Trophoblast cell (in vitro differentiated cells and primary cell): ENCODE measurements at regions not wholly inside any gene's neighbourhood (a gene's known extent, or its start where the extent isn't known, plus 50 kb on each side); places are given as distances from the start of the nearest gene placed in this dataset.

ENCODE experiments used
- DNase-seq, 2 donors: peaks; one replicate each; pipeline ENCODE4 v3.0.0-alpha.2; 2016
- H2AFZ ChIP-seq: 2 replicates; pipeline ENCODE4 v1.6.1; 2013; ENCODE audit warnings: low read length, moderate library complexity, mild to moderate bottlenecking; ENCODE audit not compliant: insufficient read depth, poor library complexity
- H2AK5ac ChIP-seq: 2 replicates; pipeline ENCODE4 v1.6.1; 2013; ENCODE audit warnings: mild to moderate bottlenecking, low read length
- H2BK120ac ChIP-seq: 2 replicates; pipeline ENCODE4 v1.6.1; 2013; ENCODE audit warnings: low read length, mild to moderate bottlenecking, moderate library complexity; ENCODE audit not compliant: insufficient read depth, poor library complexity
- H2BK12ac ChIP-seq: 2 replicates; pipeline ENCODE4 v1.6.1; 2013; ENCODE audit warnings: mild to moderate bottlenecking, low read length, moderate library complexity
- H2BK5ac ChIP-seq: 2 replicates; pipeline ENCODE4 v1.6.1; 2013; ENCODE audit warnings: low read length, low read depth, moderate library complexity, mild to moderate bottlenecking; ENCODE audit not compliant: poor library complexity
- H3K14ac ChIP-seq: 2 replicates; pipeline ENCODE4 v1.6.1; 2013; ENCODE audit warnings: mild to moderate bottlenecking, low read length
- H3K18ac ChIP-seq: 2 replicates; pipeline ENCODE4 v1.6.1; 2013; ENCODE audit warnings: mild to moderate bottlenecking, low read length
- H3K23ac ChIP-seq: 2 replicates; pipeline ENCODE4 v1.6.1; 2013; ENCODE audit warnings: low read length
- H3K27ac ChIP-seq: 2 replicates; pipeline ENCODE4 v1.5.1; 2013; ENCODE audit warnings: low read depth, mild to moderate bottlenecking, inconsistent platforms, low read length, moderate library complexity
- H3K27me3 ChIP-seq: 2 replicates; pipeline ENCODE4 v1.6.1; 2013; ENCODE audit warnings: inconsistent platforms, mild to moderate bottlenecking, low read length, moderate library complexity; ENCODE audit not compliant: insufficient read depth
- H3K36me3 ChIP-seq, 2 experiments: 1 replicate in 1 of 2; 2 replicates in 1 of 2; pipeline ENCODE4 v1.6.1; 2013; ENCODE audit warnings: low read length in 2 of 2, mild to moderate bottlenecking in 2 of 2, moderate library complexity in 1 of 2; ENCODE audit not compliant: insufficient read depth in 2 of 2, control insufficient read depth in 1 of 2
- H3K4ac ChIP-seq: 2 replicates; pipeline ENCODE4 v1.6.1; 2013; ENCODE audit warnings: low read depth, mild to moderate bottlenecking, low read length, moderate library complexity
- H3K4me1 ChIP-seq, 2 experiments: 1 replicate in 1 of 2; 2 replicates in 1 of 2; pipeline ENCODE4 v1.6.1; 2013; ENCODE audit warnings: low read length in 2 of 2, mild to moderate bottlenecking in 2 of 2, moderate library complexity in 1 of 2; ENCODE audit not compliant: insufficient read depth in 2 of 2, control insufficient read depth in 1 of 2
- H3K4me2 ChIP-seq: 2 replicates; pipeline ENCODE4 v1.6.1; 2013; ENCODE audit warnings: inconsistent platforms, mild to moderate bottlenecking, low read length, moderate library complexity
- H3K4me3 ChIP-seq: 2 replicates; pipeline ENCODE4 v1.5.1; 2013; ENCODE audit warnings: mild to moderate bottlenecking, low read depth, low read length, inconsistent platforms
- H3K79me1 ChIP-seq: one replicate; pipeline ENCODE4 v1.6.1; 2013; ENCODE audit warnings: low read length
- H3K79me2 ChIP-seq: 2 replicates; pipeline ENCODE4 v1.6.1; 2013; ENCODE audit warnings: low read length, mild to moderate bottlenecking; ENCODE audit not compliant: control insufficient read depth, insufficient read depth, poor library complexity
- H3K9ac ChIP-seq: 2 replicates; pipeline ENCODE4 v1.6.1; 2013; ENCODE audit warnings: mild to moderate bottlenecking, low read length
- H3K9me3 ChIP-seq: 2 replicates; pipeline ENCODE4 v1.6.1; 2013; ENCODE audit warnings: low read depth, mild to moderate bottlenecking, control low read depth, inconsistent platforms, low read length; ENCODE audit not compliant: insufficient read depth
- H4K12ac ChIP-seq: 2 replicates; pipeline ENCODE4 v1.6.1; 2013; ENCODE audit warnings: low read depth, mild to moderate bottlenecking, low read length, moderate library complexity
- H4K8ac ChIP-seq: 2 replicates; pipeline ENCODE4 v1.6.1; 2013; ENCODE audit warnings: low read depth, mild to moderate bottlenecking, low read length, moderate library complexity
- H4K91ac ChIP-seq: one replicate; pipeline ENCODE4 v1.6.1; 2013; ENCODE audit warnings: low read depth, mild to moderate bottlenecking, low read length, moderate library complexity
- WGBS: extraction: QIAGEN DNeasy Blood & Tissue Kit; methylation state at CpG from one replicate; pipeline ENCODE4 v1.1.7; 2013; ENCODE audit warnings: missing lambda C conversion rate; ENCODE audit not compliant: insufficient read length, insufficient coverage; ENCODE audit errors: extremely low coverage; 5-methylcytosine and 5-hydroxymethylcytosine counted together

DNA sequence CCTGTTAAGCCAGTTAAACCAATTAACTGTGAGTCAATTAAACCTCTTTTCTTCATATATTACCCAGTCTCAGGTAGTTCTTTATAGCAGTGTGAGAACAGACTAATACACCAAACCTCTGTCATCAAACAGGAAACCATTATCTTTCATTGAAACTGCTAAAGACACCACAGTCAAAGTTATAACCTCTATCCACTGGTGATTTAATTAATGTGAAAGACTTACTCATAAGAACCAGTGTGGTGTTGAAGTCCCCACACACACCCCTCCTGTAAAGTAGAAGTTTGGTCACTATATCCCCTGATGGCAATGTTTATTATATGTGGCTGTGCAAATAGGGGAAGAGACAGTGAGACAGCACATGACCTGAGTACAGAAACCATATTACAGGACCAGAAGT is 228.1 kb downstream of the NEBL start:
- Histone ChIP-seq H3K36me3 (no peaks in the 10 kb centered on the region), H3K23ac (no peak overlapping the region), H4K8ac (no peak overlapping the region), H3K18ac (no peak overlapping the region), H3K9me3 (peaks cover 1% of the 10 kb centered on the region), H3K27me3 (no peaks in the 10 kb centered on the region), H3K4ac (no peak overlapping the region), H2BK120ac (no peak overlapping the region), H2BK5ac (no peak overlapping the region), H3K14ac (no peak overlapping the region), H3K4me1 (peaks cover 0 to 3% of the 10 kb centered on the region in 2 experiments), H3K4me3 (no peak overlapping the region), H2BK12ac (no peak overlapping the region), H3K79me1 (peaks cover 2% of the 10 kb centered on the region), H4K91ac (no peak overlapping the region), H3K27ac (no peak overlapping the region), H3K9ac (no peak overlapping the region), H2AFZ (no peak overlapping the region), H3K79me2 (no peaks in the 10 kb centered on the region), H3K4me2 (no peak overlapping the region), H2AK5ac (no peak overlapping the region), H4K12ac (no peak overlapping the region)
- no peak for DNase-seq

DNA sequence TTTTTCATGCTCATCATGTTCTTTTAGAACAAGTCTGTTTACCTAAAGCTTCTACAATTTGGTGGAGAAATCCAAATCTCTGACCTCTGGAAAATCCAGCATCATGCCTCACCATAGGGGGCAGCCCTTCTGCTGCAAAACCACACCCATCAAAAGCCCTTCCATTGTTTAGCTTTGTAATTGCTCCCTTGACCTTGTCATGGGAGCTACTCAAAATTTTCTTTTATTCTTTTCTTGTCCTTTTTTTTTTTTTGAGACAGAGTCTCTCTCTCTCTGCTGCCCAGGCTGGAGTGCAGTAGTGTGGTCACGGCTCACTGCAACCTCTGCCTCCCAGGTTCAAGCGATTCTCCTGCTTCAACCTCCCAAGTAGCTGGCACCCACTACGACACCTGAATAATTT is 234.4 kb downstream of the NEBL start:
- Histone ChIP-seq H3K9me3 (peaks cover under 1% of the 10 kb centered on the region), H4K91ac (no peak overlapping the region), H4K8ac (no peak overlapping the region), H2BK5ac (no peak overlapping the region), H3K27me3 (no peaks in the 10 kb centered on the region), H3K9ac (no peak overlapping the region), H3K23ac (no peak overlapping the region), H3K14ac (no peak overlapping the region), H3K4me3 (no peak overlapping the region), H2AFZ (no peak overlapping the region), H2BK120ac (no peak overlapping the region), H3K4me1 (peaks cover 0 to 1% of the 10 kb centered on the region in 2 experiments), H3K79me1 (no peaks in the 10 kb centered on the region), H3K27ac (no peak overlapping the region), H2AK5ac (no peak overlapping the region), H3K79me2 (no peaks in the 10 kb centered on the region), H3K4ac (no peak overlapping the region), H3K4me2 (no peak overlapping the region), H4K12ac (no peak overlapping the region), H3K18ac (no peak overlapping the region), H3K36me3 (no peaks in the 10 kb centered on the region), H2BK12ac (no peak overlapping the region)
- no CpG with 5 or more reads among the region's 3 CpGs for whole genome bisulfite sequencing
- no peak for DNase-seq

DNA sequence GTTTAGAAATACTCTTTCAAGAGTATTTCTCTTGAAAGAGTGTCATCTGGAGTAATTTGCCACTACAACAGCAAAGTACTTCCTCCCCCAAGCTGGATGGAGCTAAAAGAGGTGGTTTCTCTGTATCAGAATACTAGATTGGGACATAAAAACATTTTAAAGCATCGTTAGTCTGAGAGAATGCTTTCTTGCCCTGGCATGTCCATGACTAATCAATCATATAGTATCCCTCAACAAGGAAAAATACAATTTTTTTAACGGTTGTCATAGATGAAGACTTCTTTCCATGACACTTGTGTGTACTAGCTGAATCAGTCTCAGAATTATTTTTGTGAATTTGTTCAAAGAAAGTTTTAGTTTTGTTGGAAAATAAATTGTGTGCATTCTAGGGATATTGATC is 237.9 kb downstream of the NEBL start:
- H3K27me3 ChIP-seq = no peaks in the 10 kb centered on the region
- H3K23ac ChIP-seq = no peak overlapping the region
- no peaks in the 10 kb centered on the region for H3K4me1 ChIP-seq
- H3K9me3 ChIP-seq = no peaks in the 10 kb centered on the region
- H3K36me3 ChIP-seq = no peaks in the 10 kb centered on the region
- no peak overlapping the region for H3K4me2 ChIP-seq
- no peak overlapping the region for H3K18ac ChIP-seq
- H4K91ac ChIP-seq = no peak overlapping the region
- no peak overlapping the region for H2BK5ac ChIP-seq
- DNase-seq = no peak
- H4K8ac ChIP-seq = no peak overlapping the region
- no peak overlapping the region for H2BK120ac ChIP-seq
- no peaks in the 10 kb centered on the region for H3K79me2 ChIP-seq
- H3K4me3 ChIP-seq = no peak overlapping the region
- H3K9ac ChIP-seq = no peak overlapping the region
- H2AK5ac ChIP-seq = no peak overlapping the region
- no peak overlapping the region for H3K4ac ChIP-seq
- no peak overlapping the region for H2BK12ac ChIP-seq
- H3K27ac ChIP-seq = no peak overlapping the region
- no peak overlapping the region for H4K12ac ChIP-seq
- no peaks in the 10 kb centered on the region for H3K79me1 ChIP-seq
- H2AFZ ChIP-seq = no peak overlapping the region
- no CpG with 5 or more reads among the region's 2 CpGs for WGBS
- no peak overlapping the region for H3K14ac ChIP-seq

DNA sequence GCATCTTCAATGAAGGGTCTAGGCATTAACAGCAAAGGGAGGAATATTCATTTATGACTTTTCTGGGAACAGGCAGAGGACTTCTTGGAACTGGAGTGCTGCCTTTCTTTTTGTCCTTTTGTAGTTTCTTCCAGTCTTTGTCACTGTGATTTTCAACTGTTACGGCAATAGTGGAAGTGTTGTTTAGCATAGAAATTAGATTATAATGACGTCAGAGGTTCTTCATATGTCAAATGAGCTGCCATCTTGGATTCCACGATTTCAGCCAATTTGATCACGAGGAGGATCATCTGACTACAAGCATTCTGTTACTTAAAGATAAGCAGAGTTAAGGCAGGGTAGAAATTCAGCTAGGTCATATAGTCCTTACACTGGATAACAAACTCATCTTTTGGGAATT is 239.0 kb downstream of the NEBL start:
- WGBS = no CpG with 5 or more reads among the region's 4 CpGs
- Histone ChIP-seq H3K23ac (no peak overlapping the region), H3K4me2 (no peak overlapping the region), H3K79me1 (no peaks in the 10 kb centered on the region), H3K79me2 (no peaks in the 10 kb centered on the region), H3K4me3 (no peak overlapping the region), H2BK5ac (no peak overlapping the region), H2BK120ac (no peak overlapping the region), H3K4me1 (no peaks in the 10 kb centered on the region), H3K4ac (no peak overlapping the region), H4K12ac (no peak overlapping the region), H3K14ac (no peak overlapping the region), H3K18ac (no peak overlapping the region), H2AFZ (no peak overlapping the region), H3K9ac (no peak overlapping the region), H2AK5ac (no peak overlapping the region), H2BK12ac (no peak overlapping the region), H4K8ac (no peak overlapping the region), H3K27ac (no peak overlapping the region), H3K9me3 (no peaks in the 10 kb centered on the region), H4K91ac (no peak overlapping the region), H3K27me3 (no peaks in the 10 kb centered on the region), H3K36me3 (no peaks in the 10 kb centered on the region)
- no peak for DNase-seq
